Prostate gland (tissue), 2 donors: ENCODE measurements at regions not wholly inside any gene's neighbourhood (a gene's known extent, or its start where the extent isn't known, plus 50 kb on each side); places are given as distances from the start of the nearest gene placed in this dataset.

ENCODE experiments used
- CTCF ChIP-seq, 4 experiments: fragments of 200-600 bp in 2 of 4; fragments of 450-650 bp in 2 of 4; sonication (generic) in 2 of 4; IDR thresholded peaks; 1 replicate in 3 of 4; 2 replicates in 1 of 4; pipeline ENCODE4 v1.5.1; 2016 to 2019; ENCODE audit warnings: antibody characterized with exemption in 4 of 4, mild to moderate bottlenecking in 2 of 4, moderate library complexity in 2 of 4
- POLR2A ChIP-seq: fragments of 450-650 bp; IDR thresholded peaks from one replicate; pipeline ENCODE4 v1.6.1; 2016; ENCODE audit warnings: antibody characterized with exemption, mild to moderate bottlenecking

DNA sequence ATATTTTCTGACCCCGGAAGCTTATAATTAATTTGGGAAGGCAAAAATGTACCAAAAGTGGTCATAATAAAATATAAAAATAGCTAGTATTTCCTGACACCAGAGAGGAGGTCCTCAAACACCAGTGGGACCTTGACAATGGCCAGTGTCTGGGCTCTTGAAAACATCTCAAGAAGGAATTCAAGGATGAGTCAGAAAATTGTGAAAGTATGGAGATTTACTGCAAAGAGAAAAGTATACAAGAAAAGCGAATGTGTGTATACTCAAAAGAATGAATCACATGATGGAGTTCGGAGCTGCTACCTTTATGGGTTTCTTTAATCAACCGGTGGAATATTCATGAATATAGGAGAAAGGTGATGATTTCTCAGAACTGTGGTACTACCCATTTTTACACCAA, 1709.0 kb upstream of the WWC1 start:
- no peak for TF ChIP-seq CTCF (IDR thresholded peaks at IDR 0.05)
- no peak for TF ChIP-seq POLR2A
